ENCODE measurements at regions not wholly inside any gene's neighbourhood (a gene's known extent, or its start where the extent isn't known, plus 50 kb on each side); places are given as distances from the start of the nearest gene placed in this dataset.

DNA sequence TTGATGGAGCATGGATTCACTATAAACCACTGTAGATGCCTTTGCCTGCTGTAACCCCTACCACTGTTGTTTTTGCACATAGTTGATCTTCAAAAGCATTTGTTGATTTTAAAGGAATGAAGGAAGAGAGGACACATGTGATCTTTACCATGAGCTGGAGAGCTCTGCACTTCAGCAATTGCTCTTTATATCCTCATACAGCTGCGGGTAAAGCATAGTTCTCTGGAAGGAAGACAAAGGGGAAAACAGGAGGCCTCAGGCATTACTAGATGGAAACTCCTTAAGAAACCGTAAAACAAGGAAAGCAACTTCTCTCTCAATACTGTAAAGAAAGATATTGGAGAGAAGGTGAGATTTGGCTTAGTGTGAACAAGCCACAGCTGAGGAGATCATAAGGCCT lies 60.6 kb downstream of the SCG2 start:
- in situ Hi-C loops (cut with HindIII; ENCODE audit: low pct_unique_long_range_greater_than_20kb, low sequenced_read_pairs), result no loop called here
- no peak for TF ChIP-seq JUND (IDR thresholded peaks at IDR 0.05; ENCODE audit: low read depth)
- DNase-seq (ENCODE audit: low read depth in 1 of 2, low spot score in 1 of 2), result no peak

DNA sequence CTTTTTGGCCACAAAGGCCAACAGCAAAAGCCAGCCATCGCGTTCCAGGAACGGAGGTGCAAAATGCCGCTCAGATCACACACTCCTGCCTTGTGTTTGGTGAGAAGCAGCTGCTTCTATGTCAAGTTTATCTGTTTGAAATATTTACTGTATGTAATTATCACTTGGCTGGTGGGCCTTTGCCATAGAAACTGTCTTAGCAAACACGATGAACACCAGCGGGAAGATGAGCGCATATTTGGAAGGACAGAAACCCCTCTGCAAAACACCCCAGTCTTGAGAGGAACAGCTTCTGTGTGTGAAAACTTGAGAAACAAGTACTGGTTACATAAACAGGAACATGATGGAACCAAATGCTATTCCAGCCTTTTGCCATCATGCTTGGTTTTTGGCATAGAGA lies 59.7 kb downstream of the SCG2 start:
- in situ Hi-C loops (cut with HindIII; ENCODE audit: low pct_unique_long_range_greater_than_20kb, low sequenced_read_pairs), result no loop called here
- no peak for TF ChIP-seq JUND (IDR thresholded peaks at IDR 0.05; ENCODE audit: low read depth)
- DNase-seq (ENCODE audit: low read depth in 1 of 2, low spot score in 1 of 2), result no peak

DNA sequence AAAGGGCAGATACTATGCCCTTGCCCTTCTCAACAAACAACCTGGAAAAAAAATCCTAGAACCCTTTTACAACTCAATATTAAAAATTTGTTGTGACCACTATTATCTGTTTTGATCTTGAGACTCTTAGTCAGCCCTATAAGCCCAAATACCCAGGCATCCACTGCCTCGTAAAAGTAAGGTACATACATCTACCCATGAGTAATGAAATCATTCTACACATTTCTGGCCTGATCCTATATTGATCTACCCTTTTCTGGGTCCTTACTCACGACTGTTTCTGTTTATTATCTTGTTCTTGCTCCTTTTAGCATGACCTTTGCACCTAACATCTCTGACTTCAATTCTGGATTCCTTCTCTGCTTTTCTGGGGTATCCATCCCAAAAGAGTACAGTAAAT lies 56.8 kb downstream of the SCG2 start:
- DNase-seq (ENCODE audit: low read depth in 1 of 2, low spot score in 1 of 2), result no peak
- TF ChIP-seq JUND (IDR thresholded peaks at IDR 0.05; ENCODE audit: low read depth), result no peak
- in situ Hi-C loops (cut with HindIII; ENCODE audit: low pct_unique_long_range_greater_than_20kb, low sequenced_read_pairs), result no loop called here

DNA sequence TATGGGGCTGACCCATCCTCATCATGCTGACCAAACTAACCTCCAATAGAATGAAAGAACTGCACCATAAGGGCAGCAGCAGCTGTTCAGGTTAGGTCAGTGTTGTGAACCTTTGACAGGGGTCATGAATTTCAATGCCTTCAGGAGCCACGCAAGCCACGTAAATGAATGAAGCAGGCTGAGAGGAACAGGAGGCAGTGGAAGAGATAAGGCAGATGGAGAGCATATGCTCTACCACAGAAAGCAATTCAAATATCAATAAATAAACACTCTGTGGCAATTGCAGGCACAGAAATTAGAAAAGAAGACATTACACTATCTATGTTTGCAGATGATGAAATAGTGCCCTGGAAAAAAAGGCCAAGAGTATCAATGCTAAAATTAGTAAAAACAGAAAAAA lies 56.3 kb downstream of the SCG2 start:
- in situ Hi-C loops (cut with HindIII; ENCODE audit: low pct_unique_long_range_greater_than_20kb, low sequenced_read_pairs), result no loop called here
- TF ChIP-seq JUND (IDR thresholded peaks at IDR 0.05; ENCODE audit: low read depth), result no peak
- no peak for DNase-seq (ENCODE audit: low read depth in 1 of 2, low spot score in 1 of 2)
